GM19463 (cell line): ENCODE measurements at regions not wholly inside any gene's neighbourhood (a gene's known extent, or its start where the extent isn't known, plus 50 kb on each side); places are given as distances from the start of the nearest gene placed in this dataset.

Experiments used
- ATAC-seq: cut with Tn5 transposase; IDR thresholded peaks from one replicate; pipeline ENCODE4 v1.9.1; 2021; ENCODE audit warnings: mild to moderate bottlenecking, moderate library complexity; ENCODE audit not compliant: unreplicated experiment

DNA sequence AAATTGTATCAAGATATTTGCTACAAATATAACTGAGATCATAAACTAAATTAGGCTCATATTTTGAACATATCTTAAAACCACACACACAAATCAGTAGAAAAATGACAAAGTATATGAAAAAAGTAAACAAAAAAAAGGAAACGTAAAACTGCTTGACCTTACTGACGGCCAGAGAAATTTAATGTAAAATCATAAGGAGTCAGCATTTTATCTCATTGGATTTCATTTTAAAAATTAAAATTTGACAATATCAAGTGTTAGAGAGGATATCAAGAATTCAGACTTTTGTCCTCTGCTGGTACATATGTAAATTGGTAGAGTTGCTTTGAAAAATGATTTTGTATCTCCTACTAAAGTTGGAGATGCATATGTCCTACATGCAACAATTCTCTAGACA is 209.2 kb upstream of the ZC3H15 start:
- ATAC-seq: no peak

- no peak for ATAC-seq
Measured at GRCh38 chr2:186281726-186282125, 204.3 kb upstream of the ZC3H15 start.

DNA sequence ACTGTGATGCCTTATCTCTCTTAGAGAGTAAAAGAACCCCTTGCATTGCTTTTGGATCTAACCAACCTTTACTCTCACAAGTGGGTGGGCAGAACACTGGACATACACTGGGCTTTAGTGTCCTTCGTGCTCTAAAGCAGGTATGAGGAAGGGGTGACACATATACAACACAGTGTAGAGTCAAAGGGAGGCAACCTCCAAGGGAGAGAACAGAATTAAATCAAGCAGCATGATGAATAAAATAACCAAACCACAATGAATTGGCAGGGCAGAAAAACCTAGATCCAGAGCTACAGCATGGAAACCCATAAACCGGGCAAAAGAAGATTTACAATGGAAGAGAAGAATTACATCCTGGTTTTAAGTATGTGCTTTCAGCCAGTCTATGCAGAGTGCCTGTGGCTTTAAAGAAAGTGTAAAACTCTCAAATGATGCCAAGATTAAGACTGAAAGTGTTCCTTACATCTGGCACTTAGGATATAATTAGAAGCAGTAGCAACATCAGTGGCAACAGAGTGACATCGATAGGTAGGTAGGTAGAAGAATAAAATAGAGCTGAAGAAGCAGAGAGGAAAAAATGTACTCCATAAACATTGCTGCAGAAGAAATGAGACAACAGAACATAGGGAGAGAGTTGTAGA is 191.7 kb upstream of the ZC3H15 start:
- no peak for ATAC-seq

- no peak for ATAC-seq
Measured at GRCh38 chr2:186299610-186300009, 186.4 kb upstream of the ZC3H15 start.

DNA sequence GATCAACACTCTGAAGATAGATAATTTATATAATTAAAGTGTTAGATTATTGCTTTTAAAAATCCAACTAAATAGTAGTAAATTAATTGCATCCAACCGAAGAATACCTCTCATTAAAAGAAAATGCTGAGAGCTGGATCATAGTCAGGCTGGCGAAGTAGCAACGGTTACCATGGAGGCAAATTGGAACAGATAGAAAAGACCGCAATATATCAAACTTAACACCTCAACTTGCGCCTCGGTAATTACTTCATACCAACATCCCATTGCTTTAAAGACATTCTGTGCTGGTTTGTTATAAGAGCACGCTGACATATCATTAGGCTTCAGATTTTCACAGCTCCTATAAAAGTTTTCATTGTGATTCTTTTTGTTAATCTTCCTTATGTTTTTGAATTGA is 183.8 kb upstream of the ZC3H15 start:
- no peak for ATAC-seq

- no peak for ATAC-seq
Measured at GRCh38 chr2:186303091-186303490, 183.0 kb upstream of the ZC3H15 start.

- ATAC-seq: no peak
Measured at GRCh38 chr2:186304064-186304463, 182.0 kb upstream of the ZC3H15 start.

- no peak for ATAC-seq
Measured at GRCh38 chr2:186306754-186307153, 179.3 kb upstream of the ZC3H15 start.

DNA sequence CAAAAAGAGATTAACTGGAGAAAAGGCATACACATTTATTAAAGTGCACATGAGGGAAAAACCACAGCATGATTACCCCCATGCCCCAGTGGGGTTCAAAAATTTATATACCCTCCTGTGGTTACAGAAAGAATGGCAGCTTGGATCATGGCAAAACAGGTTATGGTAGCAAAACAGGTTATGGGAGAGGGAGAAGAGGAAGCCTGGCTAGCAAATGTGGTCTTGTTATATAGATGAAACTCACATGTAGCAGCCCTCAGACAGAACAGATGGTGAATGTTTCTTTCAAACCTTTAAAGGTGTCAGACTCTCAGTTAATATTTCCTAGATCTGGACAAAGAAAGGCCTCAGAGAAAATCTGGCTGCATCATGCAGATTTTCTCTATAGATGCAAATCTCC is 178.2 kb upstream of the ZC3H15 start:
- ATAC-seq: peak; percentile 57

DNA sequence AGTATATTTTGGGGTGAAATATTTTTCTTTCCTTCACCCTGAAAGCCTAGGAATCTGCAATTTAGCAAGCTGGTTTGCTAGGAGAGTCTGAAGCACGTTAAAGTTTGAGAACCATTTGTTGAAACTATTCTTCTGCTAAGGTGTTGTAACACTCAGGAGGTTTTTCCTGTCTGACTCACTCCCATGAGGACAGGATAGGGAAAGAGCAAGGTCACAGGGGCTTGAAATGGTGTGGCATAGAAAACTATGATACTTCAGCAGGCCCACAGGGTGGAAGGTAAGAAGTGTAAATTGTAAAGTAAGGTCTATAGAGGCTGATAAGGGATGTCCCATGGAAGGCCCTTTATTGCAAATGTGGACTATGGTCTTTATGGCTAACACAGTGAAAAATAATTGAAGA is 177.7 kb upstream of the ZC3H15 start:
- peak; percentile 17 for ATAC-seq

GRCh38 chr2:186309901-186310300 is 176.2 kb upstream of the ZC3H15 start:
- no peak for ATAC-seq

- ATAC-seq: no peak
Measured at GRCh38 chr2:186319105-186319504, 167.0 kb upstream of the ZC3H15 start.

- no peak for ATAC-seq
Measured at GRCh38 chr2:186325827-186326535, 160.1 kb upstream of the ZC3H15 start.

- ATAC-seq: peak; percentile 64
Measured at GRCh38 chr2:186327251-186327868, 158.7 kb upstream of the ZC3H15 start.

GRCh38 chr2:186328838-186329237 is 157.2 kb upstream of the ZC3H15 start:
- ATAC-seq: no peak

- ATAC-seq: no peak
Measured at GRCh38 chr2:186330050-186330449, 156.0 kb upstream of the ZC3H15 start.

- no peak for ATAC-seq
Measured at GRCh38 chr2:186339716-186340115, 146.3 kb upstream of the ZC3H15 start.

- ATAC-seq: no peak
Measured at GRCh38 chr2:186342029-186342428, 144.0 kb upstream of the ZC3H15 start.

GRCh38 chr2:186345745-186346144 is 140.3 kb upstream of the ZC3H15 start:
- ATAC-seq: no peak

GRCh38 chr2:186346216-186346615 is 139.8 kb upstream of the ZC3H15 start:
- no peak for ATAC-seq

DNA sequence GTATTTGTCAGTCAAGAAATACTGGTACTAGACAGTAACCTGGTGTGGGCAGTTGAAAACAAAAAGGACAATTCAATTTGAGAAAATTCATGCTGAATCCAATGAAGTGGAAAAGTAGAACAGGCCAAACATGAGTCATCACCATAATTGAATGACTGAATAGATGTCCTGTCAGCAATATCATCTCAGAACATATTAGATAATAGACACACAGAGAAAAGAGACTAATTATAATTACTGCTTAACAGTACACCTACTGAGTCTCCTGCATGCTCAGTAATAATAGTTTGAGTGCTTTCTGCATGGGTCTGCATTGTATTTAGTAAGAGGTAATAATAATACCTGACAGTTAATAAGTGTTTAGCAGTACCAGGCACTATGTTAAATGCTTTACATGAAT is 138.6 kb upstream of the ZC3H15 start:
- peak; percentile 50 for ATAC-seq

- ATAC-seq: no peak
Measured at GRCh38 chr2:186348200-186348599, 137.9 kb upstream of the ZC3H15 start.
